ENCODE measurements at regions not wholly inside any gene's neighbourhood (a gene's known extent, or its start where the extent isn't known, plus 50 kb on each side); places are given as distances from the start of the nearest gene placed in this dataset.

DNA sequence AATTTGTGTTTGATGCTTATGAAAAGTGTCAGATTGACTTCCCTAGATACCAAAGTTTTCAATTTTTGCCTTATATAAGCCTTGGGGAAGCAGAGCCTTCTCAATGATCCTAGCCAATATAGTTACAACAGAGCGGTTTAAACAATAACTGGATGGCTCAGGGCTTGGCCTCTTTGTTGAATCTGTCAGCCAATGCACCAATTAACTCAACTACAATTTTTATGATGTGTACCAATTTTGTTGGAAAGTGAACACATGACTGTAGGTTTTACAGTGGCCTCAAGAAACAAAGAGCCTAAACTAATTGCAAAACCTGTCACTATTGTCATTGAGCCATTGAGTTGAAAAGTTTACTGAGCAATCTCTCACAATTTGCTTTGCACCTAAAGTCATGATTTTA is 71.6 kb upstream of the RGS18 start:
- no peak for DNase-seq (ENCODE audit: low spot score)

DNA sequence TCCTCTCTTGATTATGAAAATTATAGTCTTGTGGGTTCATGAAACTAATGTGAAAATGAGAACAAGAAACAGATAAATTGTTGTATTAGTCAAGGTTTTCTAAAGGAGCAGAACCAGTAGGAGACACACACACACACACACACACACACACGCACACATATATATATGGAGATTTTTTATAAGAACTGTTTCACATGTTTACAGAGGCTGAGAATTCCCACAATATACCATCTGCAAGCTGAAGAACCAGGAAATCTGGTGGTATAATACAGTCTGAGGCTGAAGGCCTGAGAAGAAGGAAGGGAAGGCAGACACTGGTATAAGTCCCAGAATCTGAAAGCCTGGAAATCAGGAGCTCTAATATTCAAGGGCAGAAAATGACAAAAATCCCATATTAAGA is 70.9 kb upstream of the RGS18 start:
- DNase-seq (ENCODE audit: low spot score), result no peak

- DNase-seq (ENCODE audit: low spot score), result no peak
Measured at GRCh38 chr1:192088496-192088895, 69.8 kb upstream of the RGS18 start.

GRCh38 chr1:192098001-192098400 is 60.3 kb upstream of the RGS18 start:
- DNase-seq (ENCODE audit: low spot score), result no peak

DNA sequence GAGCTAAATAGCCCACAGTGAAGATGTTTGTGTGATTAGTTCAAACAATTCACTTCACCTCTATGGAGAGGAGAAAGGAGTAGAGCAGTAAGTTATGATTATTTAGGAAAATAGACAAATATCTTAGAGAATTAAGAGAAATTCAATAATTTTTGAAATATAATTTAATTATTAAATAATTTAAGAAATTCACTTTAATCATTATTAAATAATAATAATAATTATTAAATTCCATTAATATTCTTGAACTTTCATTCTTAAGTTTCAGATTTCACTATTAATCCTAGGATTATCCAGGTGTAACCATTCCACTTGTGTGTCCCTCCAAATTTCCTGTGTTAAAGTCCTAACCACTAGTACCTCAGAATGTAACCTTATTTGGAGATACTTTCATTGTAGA is 58.9 kb upstream of the RGS18 start:
- no peak for DNase-seq (ENCODE audit: low spot score)

- DNase-seq (ENCODE audit: low spot score), result no peak
Measured at GRCh38 chr1:192100686-192101468, 57.4 kb upstream of the RGS18 start.

GRCh38 chr1:192104128-192104527 is 54.1 kb upstream of the RGS18 start:
- DNase-seq (ENCODE audit: low spot score), result no peak

DNA sequence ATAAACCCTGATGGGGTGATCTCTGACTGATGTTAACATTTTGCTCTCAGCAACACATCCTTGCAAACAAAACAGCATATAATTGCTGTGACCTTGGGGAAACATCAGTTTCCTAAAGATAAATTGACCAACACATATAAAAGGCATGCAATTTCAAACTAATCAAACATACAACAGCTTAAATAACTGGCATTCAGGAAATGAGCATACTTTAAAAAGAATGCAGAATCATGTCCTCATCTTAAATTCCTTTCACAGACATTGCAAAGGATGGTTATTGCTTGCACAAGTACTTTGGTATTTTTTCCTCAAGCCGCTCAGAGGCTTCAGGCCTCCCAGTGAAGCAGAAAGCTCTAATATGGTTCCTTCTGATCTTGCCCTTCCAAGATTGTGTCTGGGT is 53.4 kb upstream of the RGS18 start:
- DNase-seq (ENCODE audit: low spot score), result peak; percentile 56

DNA sequence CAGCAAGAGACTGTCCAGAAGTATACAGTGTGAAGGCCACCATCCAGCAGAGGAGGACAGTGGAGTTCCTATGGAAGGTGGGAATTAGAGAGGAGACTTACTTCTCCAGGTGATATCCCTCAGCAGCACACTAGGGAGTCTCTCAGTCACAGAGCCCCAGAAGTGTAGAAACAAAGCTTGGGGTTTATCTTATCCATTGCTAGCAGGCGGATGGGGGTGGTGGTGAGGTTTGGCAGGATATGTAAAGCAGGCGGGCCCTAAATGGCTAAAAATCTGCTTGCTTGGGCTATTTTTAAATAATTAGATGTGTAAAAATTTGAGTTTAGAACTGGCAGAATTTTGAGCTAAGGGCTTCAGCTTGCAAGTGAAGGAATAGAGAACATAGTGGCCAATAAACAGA is 50.1 kb upstream of the RGS18 start:
- no peak for DNase-seq (ENCODE audit: low spot score)
